ENCODE measurements at regions not wholly inside any gene's neighbourhood (a gene's known extent, or its start where the extent isn't known, plus 50 kb on each side); places are given as distances from the start of the nearest gene placed in this dataset.

DNA sequence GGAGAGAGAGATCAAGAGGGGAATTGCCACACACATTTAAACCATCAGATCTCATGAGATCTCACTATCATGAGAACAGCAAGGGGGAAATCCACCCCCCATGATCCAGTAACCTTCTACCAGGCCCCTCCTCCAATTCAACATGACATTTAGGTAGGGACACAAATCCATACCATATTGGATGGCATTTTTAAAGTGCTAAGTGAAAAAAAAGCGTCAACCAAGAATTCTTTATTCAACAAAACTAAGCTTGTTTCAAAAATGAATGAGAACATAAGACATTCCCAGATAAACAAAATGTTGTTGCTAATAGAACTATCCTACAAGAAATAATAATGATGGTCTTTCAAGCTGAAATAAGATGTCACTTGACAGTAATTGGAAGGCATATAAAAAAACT is 626.2 kb upstream of the LRRTM1 start:
- Histone ChIP-seq H3K4me1 (ENCODE audit: insufficient read depth, low read length, poor library complexity, severe bottlenecking) (no peaks in the 10 kb centered on the region), H3K4me3 (ENCODE audit: low read depth, low read length, poor library complexity, severe bottlenecking) (no peak overlapping the region), H3K27me3 (replicated peaks; ENCODE audit: insufficient read depth, low read depth, low read length, poor library complexity) (no peaks in the 10 kb centered on the region), H3K9me3 (ENCODE audit: low read depth, low read length, poor library complexity, severe bottlenecking) (peaks cover 39% of the 10 kb centered on the region), H3K27ac (ENCODE audit: low read depth, low read length, poor library complexity, severe bottlenecking) (no peak overlapping the region), H3K36me3 (ENCODE audit: insufficient read depth, low read length, poor library complexity, severe bottlenecking) (no peaks in the 10 kb centered on the region)
- intact Hi-C loops (cut with micrococcal nuclease; ENCODE audit: unreplicated experiment): no loop called here
- TF ChIP-seq EZH2 (IDR thresholded peaks at IDR 0.05; ENCODE audit: borderline replicate concordance, low read depth, low read length, poor library complexity, severe bottlenecking): no peak
- TF ChIP-seq, protein P1, sequence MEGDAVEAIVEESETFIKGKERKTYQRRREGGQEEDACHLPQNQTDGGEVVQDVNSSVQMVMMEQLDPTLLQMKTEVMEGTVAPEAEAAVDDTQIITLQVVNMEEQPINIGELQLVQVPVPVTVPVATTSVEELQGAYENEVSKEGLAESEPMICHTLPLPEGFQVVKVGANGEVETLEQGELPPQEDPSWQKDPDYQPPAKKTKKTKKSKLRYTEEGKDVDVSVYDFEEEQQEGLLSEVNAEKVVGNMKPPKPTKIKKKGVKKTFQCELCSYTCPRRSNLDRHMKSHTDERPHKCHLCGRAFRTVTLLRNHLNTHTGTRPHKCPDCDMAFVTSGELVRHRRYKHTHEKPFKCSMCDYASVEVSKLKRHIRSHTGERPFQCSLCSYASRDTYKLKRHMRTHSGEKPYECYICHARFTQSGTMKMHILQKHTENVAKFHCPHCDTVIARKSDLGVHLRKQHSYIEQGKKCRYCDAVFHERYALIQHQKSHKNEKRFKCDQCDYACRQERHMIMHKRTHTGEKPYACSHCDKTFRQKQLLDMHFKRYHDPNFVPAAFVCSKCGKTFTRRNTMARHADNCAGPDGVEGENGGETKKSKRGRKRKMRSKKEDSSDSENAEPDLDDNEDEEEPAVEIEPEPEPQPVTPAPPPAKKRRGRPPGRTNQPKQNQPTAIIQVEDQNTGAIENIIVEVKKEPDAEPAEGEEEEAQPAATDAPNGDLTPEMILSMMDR (conservative IDR thresholded peaks at IDR 0.05; ENCODE audit: low read depth, low read length): no peak
- no TSS peak for BruUV-seq (replicated peaks)
- POLR2A ChIA-PET (ENCODE audit: low non-redundant PET): no interaction called here
- CTCF ChIA-PET: no interaction called here
- DNase-seq (ENCODE audit: low spot score): no peak

DNA sequence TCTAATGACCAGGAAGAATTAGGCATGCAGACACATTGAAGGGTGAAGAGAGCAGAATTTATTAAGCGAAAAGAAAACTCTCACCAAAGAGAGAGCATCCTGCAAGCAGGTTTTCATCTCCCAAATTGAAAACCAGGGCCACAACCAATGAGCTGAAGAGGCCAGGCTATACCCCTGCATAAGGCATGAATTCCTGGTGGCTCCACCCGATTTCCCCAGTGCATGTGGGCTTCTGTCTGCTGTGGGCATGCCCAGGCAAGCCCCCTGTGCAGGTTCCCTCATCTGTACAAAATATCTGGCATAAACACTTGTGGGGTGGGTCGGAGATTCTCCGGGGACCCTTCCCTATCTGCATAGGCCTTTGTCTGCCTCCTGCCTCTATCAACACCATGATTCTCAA is 621.6 kb upstream of the LRRTM1 start:
- BruUV-seq (replicated peaks): no TSS peak
- peaks cover 56% of the 10 kb centered on the region for H3K9me3 ChIP-seq (ENCODE audit: low read depth, low read length, poor library complexity, severe bottlenecking)
- POLR2A ChIA-PET (ENCODE audit: low non-redundant PET): no interaction called here
- no peaks in the 10 kb centered on the region for H3K36me3 ChIP-seq (ENCODE audit: insufficient read depth, low read length, poor library complexity, severe bottlenecking)
- DNase-seq (ENCODE audit: low spot score): no peak
- no peak overlapping the region for H3K27ac ChIP-seq (ENCODE audit: low read depth, low read length, poor library complexity, severe bottlenecking)
- TF ChIP-seq, protein P1 (conservative IDR thresholded peaks at IDR 0.05; ENCODE audit: low read depth, low read length): no peak
- no peak for TF ChIP-seq EZH2 (IDR thresholded peaks at IDR 0.05; ENCODE audit: borderline replicate concordance, low read depth, low read length, poor library complexity, severe bottlenecking)
- H3K4me3 ChIP-seq (ENCODE audit: low read depth, low read length, poor library complexity, severe bottlenecking): no peak overlapping the region
- intact Hi-C loops (cut with micrococcal nuclease; ENCODE audit: unreplicated experiment): no loop called here
- H3K4me1 ChIP-seq (ENCODE audit: insufficient read depth, low read length, poor library complexity, severe bottlenecking): no peaks in the 10 kb centered on the region
- CTCF ChIA-PET: no interaction called here
- H3K27me3 ChIP-seq (replicated peaks; ENCODE audit: insufficient read depth, low read depth, low read length, poor library complexity): no peaks in the 10 kb centered on the region

DNA sequence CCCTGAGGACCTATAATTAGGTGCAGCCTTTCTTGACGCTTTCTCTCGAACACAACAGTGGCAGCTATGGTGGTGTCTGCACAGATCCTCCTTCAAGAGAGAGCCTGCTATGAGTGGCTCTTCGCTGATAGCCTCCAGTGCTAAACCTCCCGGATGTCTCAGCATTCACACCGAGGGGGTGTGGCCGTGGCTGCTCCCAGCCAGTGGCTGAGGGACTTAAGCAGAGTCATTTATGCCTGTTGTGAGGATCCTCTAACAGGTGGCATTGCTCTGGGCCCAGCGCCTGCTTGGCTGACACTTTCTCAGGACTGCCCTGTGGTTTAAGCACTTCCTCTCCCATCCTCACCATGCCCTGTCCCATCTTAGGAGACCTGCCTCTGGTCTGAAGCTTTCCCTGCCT is 592.0 kb upstream of the LRRTM1 start:
- intact Hi-C loops (cut with micrococcal nuclease; ENCODE audit: unreplicated experiment): no loop called here
- ChIA-PET CTCF (no interaction called here), POLR2A (ENCODE audit: low non-redundant PET) (no interaction called here)
- Histone ChIP-seq H3K27ac (ENCODE audit: low read depth, low read length, poor library complexity, severe bottlenecking) (no peak overlapping the region), H3K4me1 (ENCODE audit: insufficient read depth, low read length, poor library complexity, severe bottlenecking) (no peaks in the 10 kb centered on the region), H3K9me3 (ENCODE audit: low read depth, low read length, poor library complexity, severe bottlenecking) (peaks cover 22% of the 10 kb centered on the region), H3K27me3 (replicated peaks; ENCODE audit: insufficient read depth, low read depth, low read length, poor library complexity) (no peaks in the 10 kb centered on the region), H3K4me3 (ENCODE audit: low read depth, low read length, poor library complexity, severe bottlenecking) (no peak overlapping the region), H3K36me3 (ENCODE audit: insufficient read depth, low read length, poor library complexity, severe bottlenecking) (no peaks in the 10 kb centered on the region)
- DNase-seq (ENCODE audit: low spot score): no peak
- TF ChIP-seq, protein P1 (conservative IDR thresholded peaks at IDR 0.05; ENCODE audit: low read depth, low read length): no peak
- no peak for TF ChIP-seq EZH2 (IDR thresholded peaks at IDR 0.05; ENCODE audit: borderline replicate concordance, low read depth, low read length, poor library complexity, severe bottlenecking)
- BruUV-seq (replicated peaks): no TSS peak

Data from A673 (cell line).